HepG2 (cell line): ENCODE measurements at regions not wholly inside any gene's neighbourhood (a gene's known extent, or its start where the extent isn't known, plus 50 kb on each side); places are given as distances from the start of the nearest gene placed in this dataset.

Experiments used
- ATAC-seq: fragments of 200-7000 bp; cut with Tn5 transposase; 3 replicates; pipeline ENCODE4 v1.9.1; 2020; ENCODE audit warnings: mild to moderate bottlenecking, moderate library complexity
- BruUV-seq: library from RNA; stranded (reverse); fragments of 400-500 nt; replicated peaks from 2 replicates; lab custom pipeline; 2021; lab: Mats Ljungman, UMichigan
- CTCF ChIA-PET: fragments of 300-600 bp; formaldehyde crosslinking; extraction: SDS; loops from one replicate; lab custom pipeline; 2021; ENCODE audit warnings: low total read pairs, inconsistent platforms, low intra/inter-chr PET ratio; lab: Yijun Ruan, JAX
- POLR2A ChIA-PET: fragments of 350-600 bp; sonication (Branson Sonifier 250); formaldehyde crosslinking; loops from one replicate; lab custom pipeline; 2020; ENCODE audit warnings: antibody characterized with exemption, inconsistent platforms; lab: Yijun Ruan, JAX
- DNase-seq: peaks from one replicate; pipeline ENCODE4 v3.0.0-alpha.2; 2015; ENCODE audit warnings: low spot score
- FAIRE-seq: peaks from 3 replicates; lab custom pipeline; 2011; peaks lifted over from hg19 to GRCh38; lab: Jason Lieb, UNC
- H2AFZ ChIP-seq: one replicate; pipeline ENCODE4 v1.6.1; 2011; ENCODE audit warnings: low read length, inconsistent platforms
- H3K27ac ChIP-seq: fragments of 300-600 bp; 3 replicates; pipeline ENCODE4 v1.8.0; 2011; ENCODE audit warnings: mixed run types, mild to moderate bottlenecking, mixed read lengths, low read length, inconsistent platforms; ENCODE audit not compliant: insufficient read depth; ENCODE audit errors: extremely low read length
- H3K27me3 ChIP-seq, 2 experiments: fragments of 200-600 bp in 1 of 2; 2 replicates in 1 of 2; 3 replicates in 1 of 2; pipeline versions ENCODE4 v1.6.0 to v1.8.0; 2011; ENCODE audit warnings: low read length in 2 of 2, mild to moderate bottlenecking in 2 of 2, moderate library complexity in 2 of 2, inconsistent platforms in 1 of 2; ENCODE audit not compliant: insufficient read depth in 2 of 2, control insufficient read depth in 1 of 2
- H3K36me3 ChIP-seq, 2 experiments: fragments of 200-600 bp in 1 of 2; replicated peaks in 1 of 2; 2 replicates in 1 of 2; 3 replicates in 1 of 2; pipeline versions ENCODE4 v1.5.1 to v1.8.0; 2011; ENCODE audit warnings: low read length in 2 of 2, inconsistent platforms in 1 of 2; ENCODE audit not compliant: insufficient read depth in 2 of 2, control insufficient read depth in 1 of 2
- H3K4me1 ChIP-seq: 2 replicates; pipeline ENCODE4 v1.5.1; 2012; ENCODE audit warnings: low read length, inconsistent platforms; ENCODE audit not compliant: insufficient read depth
- H3K4me2 ChIP-seq: 2 replicates; pipeline ENCODE4 v1.6.0; 2011; ENCODE audit warnings: low read depth, low read length, inconsistent platforms
- H3K4me3 ChIP-seq, 3 experiments: fragments of 200-600 bp in 1 of 3; sonication (generic), shearing (Covaris generic) in 1 of 3; replicated peaks in 1 of 3; 2 replicates each; pipeline ENCODE4 v1.5.1; 2011 to 2016; ENCODE audit warnings: low read length in 3 of 3, inconsistent platforms in 2 of 3, low read depth in 2 of 3, mild to moderate bottlenecking in 2 of 3, control low read depth in 1 of 3, mixed read lengths in 1 of 3; ENCODE audit not compliant: insufficient read depth in 1 of 3
- H3K79me2 ChIP-seq: one replicate; pipeline ENCODE4 v1.6.1; 2011; ENCODE audit warnings: low read length, inconsistent platforms; ENCODE audit not compliant: insufficient read depth
- H3K9ac ChIP-seq: 2 replicates; pipeline ENCODE4 v1.6.0; 2011; ENCODE audit warnings: mild to moderate bottlenecking, low read depth, low read length, inconsistent platforms; ENCODE audit not compliant: insufficient read depth
- H3K9me3 ChIP-seq: 2 replicates; pipeline ENCODE4 v1.5.1; 2012; ENCODE audit warnings: mild to moderate bottlenecking, low read length
- H4K20me1 ChIP-seq: 2 replicates; pipeline ENCODE4 v1.6.0; 2011; ENCODE audit warnings: inconsistent platforms, mild to moderate bottlenecking, low read length, moderate library complexity; ENCODE audit not compliant: insufficient read depth
- ARID2 ChIP-seq: sonication (generic); formaldehyde crosslinking; IDR thresholded peaks from 2 replicates; pipeline ENCODE4 v1.8.1; 2022; ENCODE audit warnings: mild to moderate bottlenecking, missing genetic modification reagents, borderline replicate concordance
- BHLHE40 ChIP-seq: IDR thresholded peaks from 2 replicates; pipeline ENCODE4 v1.6.1; 2011; ENCODE audit warnings: low read length, improper control_type of control experiment
- DNMT3B ChIP-seq: conservative IDR thresholded peaks from 2 replicates; pipeline ENCODE4 v1.6.1; 2016; ENCODE audit warnings: missing biosample characterization, control low read depth
- HES4 ChIP-seq: sonication (generic); formaldehyde crosslinking; IDR thresholded peaks from 2 replicates; pipeline ENCODE4 v1.9.0; 2021; ENCODE audit warnings: mild to moderate bottlenecking, missing genetic modification reagents, borderline replicate concordance
- KLF12 ChIP-seq: sonication (generic); formaldehyde crosslinking; IDR thresholded peaks from 2 replicates; pipeline ENCODE4 v1.4.0; 2020; ENCODE audit warnings: missing genetic modification reagents, borderline replicate concordance
- KLF13 ChIP-seq: sonication (generic); formaldehyde crosslinking; IDR thresholded peaks from 2 replicates; pipeline ENCODE4 v1.4.0; 2020; ENCODE audit warnings: mild to moderate bottlenecking, missing genetic modification reagents
- NFATC3 ChIP-seq: sonication (generic); formaldehyde crosslinking; IDR thresholded peaks from 2 replicates; pipeline ENCODE4 v1.5.1; 2020; ENCODE audit warnings: mild to moderate bottlenecking, missing genetic modification reagents
- POLR2A ChIP-seq, 2 experiments: IDR thresholded peaks; 2 replicates each; pipeline ENCODE4 v1.6.1; 2011; ENCODE audit warnings: low read depth in 2 of 2, low read length in 2 of 2, mild to moderate bottlenecking in 1 of 2, moderate library complexity in 1 of 2; ENCODE audit not compliant: insufficient read depth in 1 of 2
- ZFAT ChIP-seq: sonication (generic); formaldehyde crosslinking; conservative IDR thresholded peaks from 2 replicates; pipeline ENCODE4 v1.8.1; 2023; ENCODE audit warnings: missing genetic modification reagents, inconsistent platforms
- ZNF572 ChIP-seq: sonication (generic); formaldehyde crosslinking; IDR thresholded peaks from 2 replicates; pipeline ENCODE4 v1.5.1; 2020; ENCODE audit warnings: mild to moderate bottlenecking, missing genetic modification reagents
- ZSCAN22 ChIP-seq: sonication (generic); formaldehyde crosslinking; IDR thresholded peaks from 2 replicates; pipeline ENCODE4 v1.4.0; 2020; ENCODE audit warnings: mild to moderate bottlenecking, missing genetic modification reagents
- WGBS: methylation state at CpG from one replicate; pipeline ENCODE4 v1.1.6; 2017; ENCODE audit warnings: low lambda C conversion rate; 5-methylcytosine and 5-hydroxymethylcytosine counted together
- in situ Hi-C: cut with HindIII; loops from 2 replicates; pipeline ENCODE4 v1.10.0; 2017; ENCODE audit warnings: low pct_unique_long_range_greater_than_20kb; ENCODE audit not compliant: extremely low pct_ligation_motif_present
- intact Hi-C: fragments of 100-400 bp; cut with micrococcal nuclease; formaldehyde crosslinking; loops from one replicate; pipeline ENCODE4 v1.10.0; 2022; ENCODE audit not compliant: unreplicated experiment
- TF ChIP-seq, protein P1 (sequence below): sonication (generic); formaldehyde crosslinking; IDR thresholded peaks from 2 replicates; pipeline ENCODE4 v1.5.1; 2020; ENCODE audit warnings: missing genetic modification reagents, mild to moderate bottlenecking, borderline replicate concordance

DNA sequence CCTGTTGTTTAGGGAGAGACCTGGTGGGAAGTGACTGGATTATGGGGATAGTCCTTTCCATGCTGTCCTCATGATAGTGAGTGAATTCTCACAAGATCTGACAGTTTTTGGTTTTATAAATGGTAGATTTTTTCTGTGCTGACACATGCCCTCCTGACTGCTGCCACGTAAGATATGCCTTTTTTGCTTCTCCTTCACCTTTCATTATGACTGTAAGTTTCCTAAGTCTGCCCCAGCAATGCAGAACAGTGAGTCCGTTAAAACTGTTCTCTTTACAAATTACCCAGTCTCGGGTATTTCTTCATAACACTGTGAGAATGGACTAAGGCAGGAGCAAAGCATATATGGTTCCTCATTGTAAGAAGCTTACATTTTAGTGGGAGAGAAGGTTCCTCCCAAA lies 1727.2 kb downstream of the NCAM2 start:
- Histone ChIP-seq H3K9me3 (peaks cover 84% of the 10 kb centered on the region), H3K79me2 (no peaks in the 10 kb centered on the region), H3K4me3 (no peak overlapping the region), H3K27me3 (no peaks in the 10 kb centered on the region), H3K4me2 (no peak overlapping the region), H2AFZ (no peak overlapping the region), H3K9ac (no peak overlapping the region), H4K20me1 (no peaks in the 10 kb centered on the region), H3K36me3 (no peaks in the 10 kb centered on the region), H3K4me1 (no peaks in the 10 kb centered on the region), H3K27ac (no peak overlapping the region)
- no peak for FAIRE-seq
- no peak for ATAC-seq
- POLR2A ChIA-PET, result no interaction called here
- no TSS peak for BruUV-seq
- CTCF ChIA-PET, result no interaction called here
- DNase-seq, result no peak
- intact Hi-C loops, result no loop called here
- in situ Hi-C loops, result no loop called here
- WGBS, result 1% methylated on average over 3 of the region's 3 CpGs
- TF ChIP-seq ZNF572 (CRISPR knock-in tag), result no peak
- TF ChIP-seq ARID2, result no peak
- TF ChIP-seq POLR2A (IDR thresholded peaks at IDR 0.05; ENCODE audit: insufficient read depth in 1 of 2, low read depth in 2 of 2, low read length in 2 of 2), result no peak
- no peak for TF ChIP-seq BHLHE40
- no peak for TF ChIP-seq ZSCAN22 (CRISPR knock-in tag)
- TF ChIP-seq ZFAT (CRISPR knock-in tag), result no peak
- TF ChIP-seq HES4 (CRISPR knock-in tag), result no peak
- no peak for TF ChIP-seq NFATC3 (CRISPR knock-in tag)
- TF ChIP-seq, protein P1, sequence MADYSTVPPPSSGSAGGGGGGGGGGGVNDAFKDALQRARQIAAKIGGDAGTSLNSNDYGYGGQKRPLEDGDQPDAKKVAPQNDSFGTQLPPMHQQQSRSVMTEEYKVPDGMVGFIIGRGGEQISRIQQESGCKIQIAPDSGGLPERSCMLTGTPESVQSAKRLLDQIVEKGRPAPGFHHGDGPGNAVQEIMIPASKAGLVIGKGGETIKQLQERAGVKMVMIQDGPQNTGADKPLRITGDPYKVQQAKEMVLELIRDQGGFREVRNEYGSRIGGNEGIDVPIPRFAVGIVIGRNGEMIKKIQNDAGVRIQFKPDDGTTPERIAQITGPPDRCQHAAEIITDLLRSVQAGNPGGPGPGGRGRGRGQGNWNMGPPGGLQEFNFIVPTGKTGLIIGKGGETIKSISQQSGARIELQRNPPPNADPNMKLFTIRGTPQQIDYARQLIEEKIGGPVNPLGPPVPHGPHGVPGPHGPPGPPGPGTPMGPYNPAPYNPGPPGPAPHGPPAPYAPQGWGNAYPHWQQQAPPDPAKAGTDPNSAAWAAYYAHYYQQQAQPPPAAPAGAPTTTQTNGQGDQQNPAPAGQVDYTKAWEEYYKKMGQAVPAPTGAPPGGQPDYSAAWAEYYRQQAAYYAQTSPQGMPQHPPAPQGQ (CRISPR knock-in tag), result no peak
- no peak for TF ChIP-seq KLF12 (CRISPR knock-in tag)
- no peak for TF ChIP-seq DNMT3B (CRISPR knock-in tag)
- TF ChIP-seq KLF13 (CRISPR knock-in tag), result no peak
